ENCODE measurements at regions not wholly inside any gene's neighbourhood (a gene's known extent, or its start where the extent isn't known, plus 50 kb on each side); places are given as distances from the start of the nearest gene placed in this dataset.

- H3K4me3 Mint-ChIP-seq: no peak overlapping the region
- H3K36me3 Mint-ChIP-seq (ENCODE audit: low read depth): peaks cover 100% of the 10 kb centered on the region
Observed at GRCh38 chr15:25051399-25052154, 96.8 kb downstream of the SNRPN start.

DNA sequence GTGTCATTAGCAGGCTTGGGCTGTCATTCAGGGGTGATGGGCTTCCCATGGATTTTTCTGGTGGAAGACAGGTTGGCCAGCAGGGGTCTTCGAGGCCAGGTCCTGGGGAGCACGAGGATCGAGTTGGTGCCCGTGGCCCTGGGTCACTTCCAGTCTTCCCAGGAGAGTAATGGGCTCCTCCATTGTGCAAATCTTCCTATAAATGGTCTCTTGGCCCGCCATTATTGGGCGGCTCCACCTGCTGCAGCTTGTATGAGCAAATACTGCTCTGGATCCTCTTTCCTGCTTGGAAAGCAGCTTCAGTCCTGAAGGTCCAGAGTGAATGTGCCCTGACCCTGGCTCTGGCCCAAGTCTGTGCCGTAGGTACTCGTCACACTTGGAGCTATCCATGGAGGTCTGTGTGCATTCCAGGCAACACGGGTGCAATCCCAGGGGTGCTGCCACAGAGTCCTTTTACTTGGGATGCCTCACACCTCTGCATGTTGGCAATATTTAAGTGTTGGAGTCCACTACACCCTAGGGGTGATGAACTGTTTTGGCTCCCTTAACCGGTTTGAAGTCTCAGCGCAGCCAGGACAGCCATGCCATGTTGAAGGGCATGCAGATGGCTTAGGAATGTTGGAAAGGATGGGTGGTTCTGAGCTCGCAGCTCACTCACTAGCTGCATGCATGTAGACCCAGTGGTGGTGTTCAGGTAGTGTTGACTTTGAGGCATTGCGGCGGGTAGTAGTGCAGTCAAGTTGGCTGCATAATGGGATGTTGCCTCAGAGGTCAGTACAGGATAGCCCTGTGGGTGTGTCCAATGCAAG is 97.6 kb downstream of the SNRPN start:
- Mint-ChIP-seq H3K9me3 (peaks cover 95% of the 10 kb centered on the region), H3K4me3 (no peak overlapping the region), H3K4me1 (no peaks in the 10 kb centered on the region), H3K27me3 (ENCODE audit: low read depth) (peaks cover 4% of the 10 kb centered on the region), H3K27ac (no peak overlapping the region), H3K36me3 (ENCODE audit: low read depth) (peaks cover 100% of the 10 kb centered on the region)
- TF ChIP-seq, protein P1, sequence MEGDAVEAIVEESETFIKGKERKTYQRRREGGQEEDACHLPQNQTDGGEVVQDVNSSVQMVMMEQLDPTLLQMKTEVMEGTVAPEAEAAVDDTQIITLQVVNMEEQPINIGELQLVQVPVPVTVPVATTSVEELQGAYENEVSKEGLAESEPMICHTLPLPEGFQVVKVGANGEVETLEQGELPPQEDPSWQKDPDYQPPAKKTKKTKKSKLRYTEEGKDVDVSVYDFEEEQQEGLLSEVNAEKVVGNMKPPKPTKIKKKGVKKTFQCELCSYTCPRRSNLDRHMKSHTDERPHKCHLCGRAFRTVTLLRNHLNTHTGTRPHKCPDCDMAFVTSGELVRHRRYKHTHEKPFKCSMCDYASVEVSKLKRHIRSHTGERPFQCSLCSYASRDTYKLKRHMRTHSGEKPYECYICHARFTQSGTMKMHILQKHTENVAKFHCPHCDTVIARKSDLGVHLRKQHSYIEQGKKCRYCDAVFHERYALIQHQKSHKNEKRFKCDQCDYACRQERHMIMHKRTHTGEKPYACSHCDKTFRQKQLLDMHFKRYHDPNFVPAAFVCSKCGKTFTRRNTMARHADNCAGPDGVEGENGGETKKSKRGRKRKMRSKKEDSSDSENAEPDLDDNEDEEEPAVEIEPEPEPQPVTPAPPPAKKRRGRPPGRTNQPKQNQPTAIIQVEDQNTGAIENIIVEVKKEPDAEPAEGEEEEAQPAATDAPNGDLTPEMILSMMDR (IDR thresholded peaks at IDR 0.05; ENCODE audit: unreplicated experiment in 3 of 3): no peak

More at GRCh38 chr15:25051399-25052154, 96.8 kb downstream of the SNRPN start:
- H3K27ac Mint-ChIP-seq: no peak overlapping the region
- H3K27me3 Mint-ChIP-seq (ENCODE audit: low read depth): peaks cover 4% of the 10 kb centered on the region
- TF ChIP-seq, protein P1 (IDR thresholded peaks at IDR 0.05; ENCODE audit: unreplicated experiment in 3 of 3): no peak
- no peaks in the 10 kb centered on the region for H3K4me1 Mint-ChIP-seq
- peaks cover 95% of the 10 kb centered on the region for H3K9me3 Mint-ChIP-seq

GRCh38 chr15:25053000-25053815 is 98.4 kb downstream of the SNRPN start:
- TF ChIP-seq, protein P1 (IDR thresholded peaks at IDR 0.05; ENCODE audit: unreplicated experiment in 3 of 3): no peak
- Mint-ChIP-seq H3K27ac (no peak overlapping the region), H3K27me3 (ENCODE audit: low read depth) (peaks cover 4% of the 10 kb centered on the region), H3K36me3 (ENCODE audit: low read depth) (peaks cover 100% of the 10 kb centered on the region), H3K4me3 (peak overlapping the region in 1 of 3 experiments; percentile 25), H3K9me3 (peaks cover 95% of the 10 kb centered on the region), H3K4me1 (no peaks in the 10 kb centered on the region)

DNA sequence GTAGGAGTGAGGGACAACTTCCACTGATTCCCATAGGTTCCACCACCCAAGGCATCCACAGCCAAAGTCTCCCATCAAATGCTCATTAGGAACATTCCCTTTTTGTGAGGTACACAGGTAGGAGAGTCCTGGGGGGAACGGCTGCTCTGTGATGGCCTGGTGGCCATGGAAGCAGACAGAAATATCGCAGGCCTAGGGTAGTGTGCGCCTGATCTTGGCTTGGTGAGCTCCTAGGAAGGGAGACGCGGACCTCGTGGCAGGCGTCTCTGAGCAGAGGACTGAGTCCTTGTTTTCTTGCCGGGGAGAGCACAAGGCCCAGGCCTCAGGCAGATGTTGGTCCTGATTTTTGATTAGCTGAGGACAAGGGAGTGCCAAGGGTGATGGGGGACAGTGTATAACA is 99.5 kb downstream of the SNRPN start:
- no peak overlapping the region for H3K27ac Mint-ChIP-seq
- peaks cover 98% of the 10 kb centered on the region for H3K9me3 Mint-ChIP-seq
- TF ChIP-seq, protein P1 (IDR thresholded peaks at IDR 0.05; ENCODE audit: unreplicated experiment in 3 of 3): no peak
- peaks cover 5% of the 10 kb centered on the region for H3K27me3 Mint-ChIP-seq (ENCODE audit: low read depth)
- H3K4me3 Mint-ChIP-seq: no peak overlapping the region
- peaks cover 100% of the 10 kb centered on the region for H3K36me3 Mint-ChIP-seq (ENCODE audit: low read depth)
- no peaks in the 10 kb centered on the region for H3K4me1 Mint-ChIP-seq

- Mint-ChIP-seq H3K36me3 (ENCODE audit: low read depth) (peaks cover 100% of the 10 kb centered on the region), H3K27ac (no peak overlapping the region), H3K9me3 (peaks cover 98% of the 10 kb centered on the region), H3K4me3 (no peak overlapping the region), H3K27me3 (ENCODE audit: low read depth) (peaks cover 7% of the 10 kb centered on the region), H3K4me1 (no peaks in the 10 kb centered on the region)
- TF ChIP-seq, protein P1 (IDR thresholded peaks at IDR 0.05; ENCODE audit: unreplicated experiment in 3 of 3): no peak
Observed at GRCh38 chr15:25054943-25055342, 100.2 kb downstream of the SNRPN start.
